H1 (cell line): ENCODE measurements at regions not wholly inside any gene's neighbourhood (a gene's known extent, or its start where the extent isn't known, plus 50 kb on each side); places are given as distances from the start of the nearest gene placed in this dataset.
A peak's percentile ranks its signal among the peaks of the same experiment; 100 is the strongest.

ENCODE experiments used
- BACH1 ChIP-seq: IDR thresholded peaks from 2 replicates; pipeline ENCODE4 v1.6.1; 2012; ENCODE audit warnings: low read length, improper control_type of control experiment
- BCL11A ChIP-seq, 2 experiments: IDR thresholded peaks; one replicate each; pipeline ENCODE4 v1.6.1; 2011; ENCODE audit warnings: low read depth in 2 of 2, low read length in 2 of 2, mild to moderate bottlenecking in 2 of 2
- CBX5 ChIP-seq: fragments of 300-800, 300-1000 bp; sonication (generic); IDR thresholded peaks from 2 replicates; pipeline ENCODE4 v1.7.1; 2016; ENCODE audit warnings: antibody characterized with exemption, low read length, low read depth
- CEBPB ChIP-seq: IDR thresholded peaks from 2 replicates; pipeline ENCODE4 v1.6.1; 2012; ENCODE audit warnings: low read depth, low read length
- CHD2 ChIP-seq: IDR thresholded peaks from 2 replicates; pipeline ENCODE4 v1.6.1; 2012; ENCODE audit warnings: low read length, improper control_type of control experiment
- CREB1 ChIP-seq: IDR thresholded peaks from 2 replicates; pipeline ENCODE4 v1.6.1; 2012; ENCODE audit warnings: inconsistent platforms
- E2F6 ChIP-seq: IDR thresholded peaks from 2 replicates; pipeline ENCODE4 v1.6.1; 2012; ENCODE audit warnings: inconsistent platforms
- EGR1 ChIP-seq: IDR thresholded peaks from 2 replicates; pipeline ENCODE4 v1.6.1; 2011; ENCODE audit warnings: low read depth, low read length, borderline replicate concordance
- EP300 ChIP-seq, 2 experiments: IDR thresholded peaks; 1 replicate in 1 of 2; 2 replicates in 1 of 2; pipeline ENCODE4 v1.6.1; 2011 to 2012; ENCODE audit warnings: low read depth in 2 of 2, low read length in 2 of 2, mild to moderate bottlenecking in 2 of 2, borderline replicate concordance in 1 of 2, inconsistent platforms in 1 of 2, moderate library complexity in 1 of 2
- FOSL1 ChIP-seq: IDR thresholded peaks from 2 replicates; pipeline ENCODE4 v1.6.1; 2011; ENCODE audit warnings: mild to moderate bottlenecking, low read depth, low read length, moderate library complexity; ENCODE audit not compliant: insufficient read depth
- GABPA ChIP-seq: IDR thresholded peaks from 2 replicates; pipeline ENCODE4 v1.6.1; 2011; ENCODE audit warnings: mild to moderate bottlenecking, low read length, moderate library complexity, borderline replicate concordance; ENCODE audit not compliant: insufficient read depth
- NRF1 ChIP-seq: IDR thresholded peaks from 2 replicates; pipeline ENCODE4 v1.6.1; 2011; ENCODE audit warnings: mild to moderate bottlenecking, low read depth, low read length, improper control_type of control experiment
- PHF8 ChIP-seq: fragments of 200-600 bp; sonication (generic); conservative IDR thresholded peaks from 2 replicates; pipeline ENCODE4 v1.7.1; 2012; ENCODE audit warnings: low read depth, mild to moderate bottlenecking, inconsistent platforms, low read length, moderate library complexity
- POLR2AphosphoS5 ChIP-seq: IDR thresholded peaks from 2 replicates; pipeline ENCODE4 v1.6.1; 2011; ENCODE audit warnings: low read depth, low read length
- POU5F1 ChIP-seq: IDR thresholded peaks from 2 replicates; pipeline ENCODE4 v1.6.1; 2011; ENCODE audit warnings: low read depth, mild to moderate bottlenecking, low read length, moderate library complexity
- RBBP5 ChIP-seq: IDR thresholded peaks from 2 replicates; pipeline ENCODE4 v1.7.1; 2012; ENCODE audit warnings: low read depth, mild to moderate bottlenecking, inconsistent platforms, low read length, moderate library complexity, borderline replicate concordance
- SIRT6 ChIP-seq: IDR thresholded peaks from one replicate; pipeline ENCODE4 v1.7.1; 2012; ENCODE audit warnings: low read length, inconsistent platforms
- SP2 ChIP-seq: IDR thresholded peaks from 2 replicates; pipeline ENCODE4 v1.6.1; 2012; ENCODE audit warnings: mild to moderate bottlenecking, low read length, inconsistent platforms
- SRF ChIP-seq: IDR thresholded peaks from 2 replicates; pipeline ENCODE4 v1.6.1; 2011; ENCODE audit warnings: mild to moderate bottlenecking, low read depth, low read length, moderate library complexity
- SUZ12 ChIP-seq: fragments of 200-600 bp; sonication (generic); IDR thresholded peaks from 2 replicates; pipeline ENCODE4 v1.6.1; 2012; ENCODE audit warnings: mild to moderate bottlenecking, inconsistent platforms, low read length, moderate library complexity, mixed read lengths
- YY1 ChIP-seq: IDR thresholded peaks from 2 replicates; pipeline ENCODE4 v1.6.1; 2011; ENCODE audit warnings: low read depth, mild to moderate bottlenecking, low read length
- ZNF274 ChIP-seq: IDR thresholded peaks from 2 replicates; pipeline ENCODE4 v1.7.0; 2012; ENCODE audit warnings: low read length, borderline replicate concordance; ENCODE audit errors: extremely low read depth
- TF ChIP-seq, protein P1 (sequence below): IDR thresholded peaks from 2 replicates; pipeline ENCODE4 v1.6.1; 2011; ENCODE audit warnings: low read length, improper control_type of control experiment
- TF ChIP-seq, protein P2 (sequence below): IDR thresholded peaks from 2 replicates; pipeline ENCODE4 v1.6.1; 2012; ENCODE audit warnings: low read length, inconsistent platforms

- TF ChIP-seq SUZ12, result no peak
- no peak for TF ChIP-seq POLR2AphosphoS5
- TF ChIP-seq CHD2, result no peak
- 0 out of 2 replicates have a peak, but pooled peaks have one; percentile 51 for TF ChIP-seq YY1
- TF ChIP-seq, protein P1, sequence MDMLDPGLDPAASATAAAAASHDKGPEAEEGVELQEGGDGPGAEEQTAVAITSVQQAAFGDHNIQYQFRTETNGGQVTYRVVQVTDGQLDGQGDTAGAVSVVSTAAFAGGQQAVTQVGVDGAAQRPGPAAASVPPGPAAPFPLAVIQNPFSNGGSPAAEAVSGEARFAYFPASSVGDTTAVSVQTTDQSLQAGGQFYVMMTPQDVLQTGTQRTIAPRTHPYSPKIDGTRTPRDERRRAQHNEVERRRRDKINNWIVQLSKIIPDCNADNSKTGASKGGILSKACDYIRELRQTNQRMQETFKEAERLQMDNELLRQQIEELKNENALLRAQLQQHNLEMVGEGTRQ, result no peak
- no peak for TF ChIP-seq GABPA
- TF ChIP-seq SP2, result no peak
- no peak for TF ChIP-seq EP300 (IDR thresholded peaks at IDR 0.05; ENCODE audit: borderline replicate concordance in 1 of 2, low read depth in 2 of 2, low read length in 2 of 2)
- no peak for TF ChIP-seq ZNF274
- peak; percentile 56; the same call in 1 of the 2 replicates for TF ChIP-seq CREB1
- TF ChIP-seq CEBPB, result no peak
- TF ChIP-seq POU5F1, result 0 out of 2 replicates have a peak, but pooled peaks have one; percentile 62
- TF ChIP-seq, protein P2, sequence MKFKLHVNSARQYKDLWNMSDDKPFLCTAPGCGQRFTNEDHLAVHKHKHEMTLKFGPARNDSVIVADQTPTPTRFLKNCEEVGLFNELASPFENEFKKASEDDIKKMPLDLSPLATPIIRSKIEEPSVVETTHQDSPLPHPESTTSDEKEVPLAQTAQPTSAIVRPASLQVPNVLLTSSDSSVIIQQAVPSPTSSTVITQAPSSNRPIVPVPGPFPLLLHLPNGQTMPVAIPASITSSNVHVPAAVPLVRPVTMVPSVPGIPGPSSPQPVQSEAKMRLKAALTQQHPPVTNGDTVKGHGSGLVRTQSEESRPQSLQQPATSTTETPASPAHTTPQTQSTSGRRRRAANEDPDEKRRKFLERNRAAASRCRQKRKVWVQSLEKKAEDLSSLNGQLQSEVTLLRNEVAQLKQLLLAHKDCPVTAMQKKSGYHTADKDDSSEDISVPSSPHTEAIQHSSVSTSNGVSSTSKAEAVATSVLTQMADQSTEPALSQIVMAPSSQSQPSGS, result peak; percentile 74
- TF ChIP-seq NRF1, result no peak
- TF ChIP-seq FOSL1, result no peak
- TF ChIP-seq EGR1, result no peak
- no peak for TF ChIP-seq SRF
- TF ChIP-seq E2F6, result no peak
- TF ChIP-seq PHF8, result no peak
- no peak for TF ChIP-seq SIRT6
- no peak for TF ChIP-seq BACH1
- TF ChIP-seq CBX5, result no peak
- no peak for TF ChIP-seq BCL11A (IDR thresholded peaks at IDR 0.05; ENCODE audit: low read depth in 2 of 2, low read length in 2 of 2)
- no peak for TF ChIP-seq RBBP5
Observed at GRCh38 chr2:41937464-41937906, 110.3 kb upstream of the PKDCC start (continued).
